Upper lobe of left lung (tissue), 6 donors: ENCODE measurements at regions not wholly inside any gene's neighbourhood (a gene's known extent, or its start where the extent isn't known, plus 50 kb on each side); places are given as distances from the start of the nearest gene placed in this dataset.
A peak's percentile ranks its signal among the peaks of the same experiment; 100 is the strongest.

Experiments
- ATAC-seq, 2 donors: fragments of 200-7000 bp; cut with Tn5 transposase; one replicate each; pipeline ENCODE4 v1.9.1; 2022; ENCODE audit warnings: mild to moderate bottlenecking in 2 of 2, moderate library complexity in 2 of 2; ENCODE audit not compliant: low FRiP score in 2 of 2
- DNase-seq, 2 donors: peaks; one replicate each; pipeline ENCODE4 v3.0.0-alpha.2; 2019 to 2020
- H3K27ac ChIP-seq, 4 donors: fragments of 200-600 bp; sonication (generic); one replicate each; pipeline ENCODE4 v1.5.1; 2016 to 2019
- H3K27me3 ChIP-seq, 4 donors: fragments of 200-600 bp; sonication (generic); one replicate each; pipeline ENCODE4 v1.5.1; 2017 to 2019
- H3K36me3 ChIP-seq, 4 donors: fragments of 200-600 bp; sonication (generic); one replicate each; pipeline ENCODE4 v1.5.1; 2016 to 2019
- H3K4me1 ChIP-seq, 4 donors: fragments of 200-600 bp; sonication (generic); one replicate each; pipeline ENCODE4 v1.5.1; 2018 to 2019
- H3K4me3 ChIP-seq, 4 donors: fragments of 200-600 bp; sonication (generic); one replicate each; pipeline ENCODE4 v1.5.1; 2017 to 2019; ENCODE audit warnings: mild to moderate bottlenecking in 2 of 4, moderate library complexity in 1 of 4
- H3K9me3 ChIP-seq, 4 donors: fragments of 200-600 bp; sonication (generic); one replicate each; pipeline ENCODE4 v1.5.1; 2018 to 2019
- EP300 ChIP-seq, 4 donors: sonication (generic); formaldehyde crosslinking; IDR thresholded peaks; one replicate each; pipeline ENCODE4 v1.5.1; 2017; ENCODE audit warnings: antibody characterized with exemption in 4 of 4, control low read depth in 2 of 4
- POLR2A ChIP-seq, 4 donors: fragments of 450-650 bp; IDR thresholded peaks; one replicate each; pipeline ENCODE4 v1.5.1; 2016 to 2017; ENCODE audit warnings: antibody characterized with exemption in 4 of 4, mild to moderate bottlenecking in 2 of 4
- POLR2AphosphoS5 ChIP-seq, 2 donors: sonication (generic); formaldehyde crosslinking; IDR thresholded peaks; one replicate each; pipeline ENCODE4 v1.5.1; 2017; ENCODE audit warnings: antibody characterized with exemption in 2 of 2
- WGBS, 2 donors: methylation state at CpG; one replicate each; pipeline ENCODE4 v1.1.5; 2017 to 2018; 5-methylcytosine and 5-hydroxymethylcytosine counted together
- TF ChIP-seq, protein P1 (sequence below), 6 experiments: fragments of 450-650 bp in 4 of 6; fragments of 200-600 bp in 2 of 6; sonication (generic) in 2 of 6; IDR thresholded peaks; one replicate each; pipeline ENCODE4 v1.5.1; 2016 to 2019; ENCODE audit warnings: antibody characterized with exemption in 6 of 6
- donor health status: DM: no; HTN: no; CAD: no; lungs with moderate emphysema.
- donor health status: DM: no; HTN: yes; CAD: no; lungs with severe emphysema.

DNA sequence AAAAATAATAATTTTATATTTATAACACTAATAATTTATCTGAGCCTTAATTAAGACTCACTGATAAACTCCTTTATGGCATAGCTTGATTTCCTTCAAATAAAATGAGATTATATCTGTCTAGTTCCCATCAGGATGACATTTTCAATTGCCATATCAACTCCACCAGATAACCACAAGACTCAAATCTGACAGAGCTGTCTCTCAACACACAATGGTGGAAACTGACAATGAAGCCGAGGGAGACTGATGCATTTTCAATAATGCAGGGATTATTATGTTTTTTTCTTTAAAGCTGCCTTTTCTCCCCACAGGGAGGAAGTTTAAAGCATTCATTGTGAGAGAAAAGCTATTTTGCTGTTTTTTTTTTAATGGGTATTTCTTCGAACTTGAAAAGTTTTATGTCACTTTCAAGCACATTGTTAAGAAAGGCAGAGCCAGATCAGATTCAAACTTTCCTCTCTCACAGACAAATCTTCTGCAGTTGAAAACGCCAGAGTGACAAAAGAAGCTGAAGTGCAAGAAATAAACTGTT, 1326.9 kb upstream of the MIR17HG start:
- H3K27me3 ChIP-seq = no peaks in the 10 kb centered on the region
- H3K9me3 ChIP-seq = no peaks in the 10 kb centered on the region
- ATAC-seq (no peak), DNase-seq (no peak)
- TF ChIP-seq POLR2A (IDR thresholded peaks at IDR 0.05) = no peak
- no peak for TF ChIP-seq EP300 (IDR thresholded peaks at IDR 0.05)
- no peak for TF ChIP-seq POLR2AphosphoS5 (IDR thresholded peaks at IDR 0.05)
- TF ChIP-seq, protein P1, sequence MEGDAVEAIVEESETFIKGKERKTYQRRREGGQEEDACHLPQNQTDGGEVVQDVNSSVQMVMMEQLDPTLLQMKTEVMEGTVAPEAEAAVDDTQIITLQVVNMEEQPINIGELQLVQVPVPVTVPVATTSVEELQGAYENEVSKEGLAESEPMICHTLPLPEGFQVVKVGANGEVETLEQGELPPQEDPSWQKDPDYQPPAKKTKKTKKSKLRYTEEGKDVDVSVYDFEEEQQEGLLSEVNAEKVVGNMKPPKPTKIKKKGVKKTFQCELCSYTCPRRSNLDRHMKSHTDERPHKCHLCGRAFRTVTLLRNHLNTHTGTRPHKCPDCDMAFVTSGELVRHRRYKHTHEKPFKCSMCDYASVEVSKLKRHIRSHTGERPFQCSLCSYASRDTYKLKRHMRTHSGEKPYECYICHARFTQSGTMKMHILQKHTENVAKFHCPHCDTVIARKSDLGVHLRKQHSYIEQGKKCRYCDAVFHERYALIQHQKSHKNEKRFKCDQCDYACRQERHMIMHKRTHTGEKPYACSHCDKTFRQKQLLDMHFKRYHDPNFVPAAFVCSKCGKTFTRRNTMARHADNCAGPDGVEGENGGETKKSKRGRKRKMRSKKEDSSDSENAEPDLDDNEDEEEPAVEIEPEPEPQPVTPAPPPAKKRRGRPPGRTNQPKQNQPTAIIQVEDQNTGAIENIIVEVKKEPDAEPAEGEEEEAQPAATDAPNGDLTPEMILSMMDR (IDR thresholded peaks at IDR 0.05) = no peak
- no peaks in the 10 kb centered on the region for H3K4me1 ChIP-seq
- H3K36me3 ChIP-seq = no peaks in the 10 kb centered on the region
- H3K27ac ChIP-seq = no peak overlapping the region
- 73 to 81% methylated on average over 3 of the region's 3 CpGs for WGBS, 2 donors
- H3K4me3 ChIP-seq = no peak overlapping the region

DNA sequence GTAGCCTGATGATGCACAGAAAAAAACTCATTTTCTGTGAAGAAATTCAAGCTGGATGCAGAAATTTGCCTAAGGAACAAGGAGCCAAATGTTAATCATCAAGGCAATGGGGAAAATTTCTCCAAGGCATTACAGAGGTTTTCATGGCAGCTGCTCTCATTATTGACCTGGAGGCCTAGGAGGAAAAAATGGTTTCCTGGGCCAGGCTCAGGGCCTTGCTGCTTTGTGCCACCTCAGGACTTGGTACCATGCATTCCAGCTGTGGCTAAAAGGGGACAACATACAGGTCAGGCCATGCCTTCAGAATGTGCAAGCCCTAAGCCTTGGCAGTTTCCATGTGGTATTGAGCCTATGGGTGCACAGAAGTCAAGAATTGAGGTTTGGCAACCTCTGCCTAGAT, 1320.1 kb upstream of the MIR17HG start:
- DNase-seq (no peak), ATAC-seq (no peak)
- Histone ChIP-seq H3K9me3 (peaks cover 0 to 8% (median 5%) of the 10 kb centered on the region in 4 donors), H3K27me3 (no peaks in the 10 kb centered on the region), H3K27ac (no peak overlapping the region), H3K36me3 (no peaks in the 10 kb centered on the region), H3K4me1 (no peaks in the 10 kb centered on the region), H3K4me3 (no peak overlapping the region)
- TF ChIP-seq, protein P1 (IDR thresholded peaks at IDR 0.05) = no peak
- no peak for TF ChIP-seq POLR2A (IDR thresholded peaks at IDR 0.05)
- no peak for TF ChIP-seq EP300 (IDR thresholded peaks at IDR 0.05)
- no peak for TF ChIP-seq POLR2AphosphoS5 (IDR thresholded peaks at IDR 0.05)

DNA sequence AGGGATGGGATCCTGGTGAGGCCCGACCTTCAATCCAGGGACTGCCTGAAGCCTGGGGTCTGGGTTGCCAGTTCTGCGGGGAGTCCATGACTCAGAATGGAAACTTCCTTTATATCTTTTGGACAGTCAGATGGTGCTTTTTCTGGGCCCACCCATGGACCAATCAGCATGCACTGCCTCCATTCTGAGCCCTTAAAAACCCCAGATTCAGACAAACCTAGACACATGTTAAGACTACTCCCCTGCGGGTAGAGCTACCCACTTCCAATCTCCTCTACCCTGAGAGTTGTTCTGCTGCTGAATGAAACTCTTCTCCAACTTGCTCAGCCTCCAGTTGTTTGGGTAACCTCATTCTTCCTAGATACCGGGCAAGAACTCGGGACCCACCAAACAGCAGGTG, 1315.2 kb upstream of the MIR17HG start:
- 88 to 89% methylated on average over 5 of the region's 5 CpGs for WGBS, 2 donors
- no peak for DNase-seq
- TF ChIP-seq POLR2A (IDR thresholded peaks at IDR 0.05) (no peak), EP300 (IDR thresholded peaks at IDR 0.05) (no peak), POLR2AphosphoS5 (IDR thresholded peaks at IDR 0.05) (no peak)
- TF ChIP-seq, protein P1 (IDR thresholded peaks at IDR 0.05) = no peak

DNA sequence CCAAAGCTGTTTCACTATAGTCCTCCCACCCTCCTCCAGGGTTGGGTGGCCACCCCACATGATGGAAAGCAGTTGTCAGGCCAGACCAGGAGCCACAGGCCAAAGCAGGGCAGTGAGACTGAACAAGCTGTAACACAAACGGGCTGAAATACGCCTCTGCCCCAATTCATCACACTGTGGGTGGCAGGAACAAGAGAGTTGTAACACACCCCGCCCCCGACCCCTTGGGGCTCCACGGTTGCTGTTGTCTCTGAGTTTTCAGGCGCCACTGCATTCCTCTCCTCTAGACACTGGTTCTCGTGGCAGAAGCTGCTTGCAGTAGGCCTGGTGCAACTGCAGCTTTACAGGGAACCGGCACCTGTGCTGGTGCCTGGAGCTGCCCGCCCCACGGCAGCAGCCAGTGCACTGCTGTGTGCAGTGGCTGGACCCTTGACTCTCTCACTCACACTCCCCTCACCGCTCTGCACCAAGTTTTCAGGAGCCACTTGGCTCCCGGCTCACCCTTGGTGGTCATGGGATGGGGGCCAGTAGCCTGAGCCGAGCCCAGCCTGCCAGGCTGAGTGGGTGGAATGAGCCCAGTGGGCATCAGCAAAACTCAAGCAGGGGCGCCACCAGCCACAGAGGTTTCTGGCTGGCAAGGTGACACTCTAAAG, 1314.5 kb upstream of the MIR17HG start:
- Histone ChIP-seq H3K4me3 (no peak overlapping the region), H3K27me3 (no peaks in the 10 kb centered on the region), H3K9me3 (peaks cover 0 to 5% (median under 1%) of the 10 kb centered on the region in 4 donors), H3K36me3 (no peaks in the 10 kb centered on the region), H3K27ac (no peak overlapping the region), H3K4me1 (no peaks in the 10 kb centered on the region)
- DNase-seq = peak in 1 of 2 donors; percentile 66
- peak in 1 of 2 donors; percentile 19 for ATAC-seq
- WGBS, 2 donors = 85 to 91% methylated on average over 5 to 11 of the region's 14 CpGs
- TF ChIP-seq POLR2AphosphoS5 (IDR thresholded peaks at IDR 0.05) (no peak), EP300 (IDR thresholded peaks at IDR 0.05) (no peak), POLR2A (IDR thresholded peaks at IDR 0.05) (no peak)
- TF ChIP-seq, protein P1 (IDR thresholded peaks at IDR 0.05) = no peak

More for the DNA sequence above, 1315.2 kb upstream of the MIR17HG start:
- Histone ChIP-seq H3K27ac (no peak overlapping the region), H3K9me3 (peaks cover 0 to 7% (median 3%) of the 10 kb centered on the region in 4 donors), H3K36me3 (no peaks in the 10 kb centered on the region), H3K4me3 (no peak overlapping the region), H3K4me1 (no peaks in the 10 kb centered on the region), H3K27me3 (no peaks in the 10 kb centered on the region)
- no peak for ATAC-seq

DNA sequence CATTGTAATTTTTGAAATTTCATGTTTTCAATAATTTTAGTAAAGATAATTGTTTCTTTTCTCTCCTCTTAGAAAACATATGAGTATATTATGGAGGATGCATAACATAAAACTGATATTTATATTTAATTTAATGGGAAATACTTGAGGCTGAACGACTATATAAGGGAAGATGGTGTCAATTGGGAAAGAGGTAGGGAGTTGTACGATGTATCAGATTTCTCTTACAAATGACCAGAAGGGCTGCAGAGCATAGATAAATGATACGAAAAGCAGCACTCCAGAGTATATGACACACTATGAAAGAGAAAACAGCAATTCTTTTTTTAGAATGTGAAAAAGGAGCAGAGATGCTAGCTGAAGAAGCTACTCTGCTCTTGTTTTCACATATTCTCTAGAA, 1308.0 kb upstream of the MIR17HG start:
- DNase-seq (no peak), ATAC-seq (no peak)
- Histone ChIP-seq H3K36me3 (no peaks in the 10 kb centered on the region), H3K9me3 (no peaks in the 10 kb centered on the region), H3K27me3 (no peaks in the 10 kb centered on the region), H3K4me3 (no peak overlapping the region), H3K27ac (no peak overlapping the region), H3K4me1 (no peaks in the 10 kb centered on the region)
- TF ChIP-seq EP300 (IDR thresholded peaks at IDR 0.05) = no peak
- TF ChIP-seq POLR2AphosphoS5 (IDR thresholded peaks at IDR 0.05) = no peak
- TF ChIP-seq, protein P1 (IDR thresholded peaks at IDR 0.05) = no peak
- TF ChIP-seq POLR2A (IDR thresholded peaks at IDR 0.05) = no peak
- 78 to 87% methylated on average over 3 of the region's 3 CpGs for WGBS, 2 donors
